WTC11 (cell line): ENCODE measurements at regions not wholly inside any gene's neighbourhood (a gene's known extent, or its start where the extent isn't known, plus 50 kb on each side); places are given as distances from the start of the nearest gene placed in this dataset.
"Not testable (repeated sequence)": the region's sequence is repeated elsewhere in the genome, so short reads cannot be mapped to it uniquely, and the experiment has no call there.

ENCODE experiments used
- ATAC-seq: fragments of 200-7000 bp; cut with Tn5 transposase; 2 replicates; pipeline ENCODE4 v1.10.0; 2021; ENCODE audit warnings: mild to moderate bottlenecking, moderate library complexity
- CTCF ChIA-PET: fragments of 300-600 bp; sonication (Branson Sonifier 250); formaldehyde crosslinking; loops from one replicate; lab custom pipeline; 2021; ENCODE audit warnings: antibody characterized with exemption; lab: Charles Lee
- POLR2A ChIA-PET: fragments of 350-600 bp; sonication (Branson Sonifier 250); formaldehyde crosslinking; loops from one replicate; lab custom pipeline; 2021; ENCODE audit warnings: antibody characterized with exemption; lab: Charles Lee
- DNase-seq: peaks from one replicate; pipeline ENCODE4 v3.0.0; 2021; ENCODE audit warnings: low spot score
- H3K27ac Mint-ChIP-seq: 2 replicates; pipeline ENCODE4 v1.8.0; 2021; ENCODE audit warnings: mixed read lengths
- H3K27me3 Mint-ChIP-seq: 2 replicates; pipeline ENCODE4 v1.8.0; 2021; ENCODE audit warnings: low read depth, mild to moderate bottlenecking, moderate library complexity, mixed read lengths
- H3K36me3 Mint-ChIP-seq: 2 replicates; pipeline ENCODE4 v1.8.0; 2021; ENCODE audit warnings: mixed read lengths
- H3K4me1 Mint-ChIP-seq: 2 replicates; pipeline ENCODE4 v1.8.0; 2022; ENCODE audit warnings: mixed read lengths
- H3K4me3 Mint-ChIP-seq: 2 replicates; pipeline ENCODE4 v1.8.0; 2021; ENCODE audit warnings: mild to moderate bottlenecking, moderate library complexity, mixed read lengths
- H3K9me3 Mint-ChIP-seq: 2 replicates; pipeline ENCODE4 v1.8.0; 2021; ENCODE audit warnings: mixed read lengths
- CREB1 ChIP-seq: sonication (generic); formaldehyde crosslinking; IDR thresholded peaks from 2 replicates; pipeline ENCODE4 v1.8.0; 2023; ENCODE audit warnings: mild to moderate bottlenecking, missing genetic modification reagents
- CTCF ChIP-seq: fragments of 200-600 bp; IDR thresholded peaks from 2 replicates; pipeline ENCODE4 v1.8.0; 2022; ENCODE audit warnings: antibody characterized with exemption
- E2F1 ChIP-seq: sonication (generic); formaldehyde crosslinking; IDR thresholded peaks from 2 replicates; pipeline ENCODE4 v1.8.0; 2022; ENCODE audit warnings: mild to moderate bottlenecking, missing genetic modification reagents
- E2F5 ChIP-seq: sonication (generic); formaldehyde crosslinking; IDR thresholded peaks from 2 replicates; pipeline ENCODE4 v1.8.1; 2022; ENCODE audit warnings: mild to moderate bottlenecking, moderate library complexity, missing genetic modification reagents
- ETV6 ChIP-seq: sonication (generic); formaldehyde crosslinking; IDR thresholded peaks from 2 replicates; pipeline ENCODE4 v1.8.1; 2022; ENCODE audit warnings: mild to moderate bottlenecking, missing genetic modification reagents
- FOXJ3 ChIP-seq: sonication (generic); formaldehyde crosslinking; IDR thresholded peaks from 2 replicates; pipeline ENCODE4 v1.9.0; 2021; ENCODE audit warnings: missing genetic modification reagents, mild to moderate bottlenecking, borderline replicate concordance
- FOXP4 ChIP-seq: sonication (generic); formaldehyde crosslinking; IDR thresholded peaks from 2 replicates; pipeline ENCODE4 v1.8.0; 2022; ENCODE audit warnings: mild to moderate bottlenecking, missing genetic modification reagents
- NFATC4 ChIP-seq: fragments of 250-450 bp; sonication (Bioruptor Pico); IDR thresholded peaks from 2 replicates; pipeline ENCODE4 v1.9.0; 2021; ENCODE audit warnings: mild to moderate bottlenecking
- NFYB ChIP-seq: sonication (generic); formaldehyde crosslinking; conservative IDR thresholded peaks from 2 replicates; pipeline ENCODE4 v1.8.0; 2022; ENCODE audit warnings: low read depth, missing genetic modification reagents
- PRDM15 ChIP-seq: sonication (generic); formaldehyde crosslinking; IDR thresholded peaks from 2 replicates; pipeline ENCODE4 v1.8.0; 2022; ENCODE audit warnings: missing genetic modification reagents
- RELA ChIP-seq: sonication (generic); formaldehyde crosslinking; IDR thresholded peaks from 2 replicates; pipeline ENCODE4 v1.8.1; 2022; ENCODE audit warnings: missing genetic modification reagents, mild to moderate bottlenecking, borderline replicate concordance
- USF1 ChIP-seq: sonication (generic); formaldehyde crosslinking; IDR thresholded peaks from 2 replicates; pipeline ENCODE4 v1.8.0; 2022; ENCODE audit warnings: mild to moderate bottlenecking, missing genetic modification reagents
- USF2 ChIP-seq: sonication (generic); formaldehyde crosslinking; IDR thresholded peaks from 2 replicates; pipeline ENCODE4 v1.8.1; 2023; ENCODE audit warnings: mild to moderate bottlenecking, missing genetic modification reagents, moderate library complexity
- ZBTB21 ChIP-seq: sonication (generic); formaldehyde crosslinking; IDR thresholded peaks from 2 replicates; pipeline ENCODE4 v1.8.1; 2023; ENCODE audit warnings: mild to moderate bottlenecking, missing genetic modification reagents, borderline replicate concordance
- ZNF219 ChIP-seq: sonication (generic); formaldehyde crosslinking; IDR thresholded peaks from 2 replicates; pipeline ENCODE4 v1.8.0; 2023; ENCODE audit warnings: missing genetic modification reagents, mild to moderate bottlenecking, borderline replicate concordance
- ZSCAN18 ChIP-seq: fragments of 250-450 bp; sonication (Bioruptor Pico); IDR thresholded peaks from 2 replicates; pipeline ENCODE4 v2.1.2; 2022; ENCODE audit warnings: mild to moderate bottlenecking, moderate library complexity

GRCh38 chr6:139728876-139729427 is 354.5 kb upstream of the CITED2 start:
- peaks cover 16% of the 10 kb centered on the region for H3K9me3 Mint-ChIP-seq
- H3K27ac Mint-ChIP-seq, result no peak overlapping the region
- DNase-seq, result no peak
- peaks cover 4% of the 10 kb centered on the region; the same call in 1 of the 2 replicates for H3K36me3 Mint-ChIP-seq
- CTCF ChIA-PET, result no interaction called here
- no peaks in the 10 kb centered on the region for H3K4me1 Mint-ChIP-seq
- no peak for ATAC-seq
- POLR2A ChIA-PET, result no interaction called here
- H3K4me3 Mint-ChIP-seq, result no peak overlapping the region
- TF ChIP-seq ZBTB21 (no peak), PRDM15 (CRISPR knock-in tag) (no peak), E2F1 (no peak), FOXP4 (CRISPR knock-in tag) (no peak), ZSCAN18 (CRISPR knock-in tag) (no peak), ZNF219 (CRISPR knock-in tag) (no peak), FOXJ3 (no peak), NFYB (no peak), RELA (CRISPR knock-in tag) (no peak), ETV6 (CRISPR knock-in tag) (no peak), E2F5 (CRISPR knock-in tag) (no peak), USF1 (CRISPR knock-in tag) (no peak), CTCF (no peak), NFATC4 (no peak), CREB1 (CRISPR knock-in tag) (no peak), USF2 (CRISPR knock-in tag) (no peak)
- TF ChIP-seq, all 79 proteins: peak for 0
- no peaks in the 10 kb centered on the region for H3K27me3 Mint-ChIP-seq

GRCh38 chr6:139726272-139726671 is 351.8 kb upstream of the CITED2 start:
- CTCF ChIA-PET, ATAC-seq, H3K36me3 Mint-ChIP-seq, H3K27ac Mint-ChIP-seq, H3K27me3 Mint-ChIP-seq, H3K4me3 Mint-ChIP-seq, POLR2A ChIA-PET, DNase-seq: not testable (repeated sequence)
- peaks cover 16% of the 10 kb centered on the region for H3K9me3 Mint-ChIP-seq
- H3K4me1 Mint-ChIP-seq, result peaks cover 14% of the 10 kb centered on the region
